Loucy (cell line): ENCODE measurements at regions not wholly inside any gene's neighbourhood (a gene's known extent, or its start where the extent isn't known, plus 50 kb on each side); places are given as distances from the start of the nearest gene placed in this dataset.

ENCODE experiments used
- H2AFZ ChIP-seq: fragments of 200-600 bp; sonication (generic); 2 replicates; pipeline ENCODE4 v1.6.0; 2016; ENCODE audit warnings: antibody characterized with exemption, mild to moderate bottlenecking, low read length, moderate library complexity
- H3F3A ChIP-seq: fragments of 200-600 bp; 2 replicates; pipeline ENCODE4 v1.6.0; 2016; ENCODE audit warnings: antibody characterized with exemption, low read depth, mild to moderate bottlenecking
- H3K27me3 ChIP-seq: fragments of 200-600 bp; sonication (generic); 2 replicates; pipeline ENCODE4 v1.6.1; 2014; ENCODE audit warnings: low read length, mild to moderate bottlenecking; ENCODE audit not compliant: insufficient read depth, poor library complexity, severe bottlenecking
- H3K36me3 ChIP-seq: fragments of 200-600 bp; sonication (generic); 2 replicates; pipeline ENCODE4 v1.6.1; 2016; ENCODE audit warnings: low read length; ENCODE audit not compliant: insufficient read depth
- H3K4me1 ChIP-seq: fragments of 200-600 bp; sonication (generic); 2 replicates; pipeline ENCODE4 v1.5.1; 2014; ENCODE audit warnings: low read length, mild to moderate bottlenecking; ENCODE audit not compliant: insufficient read depth, poor library complexity, severe bottlenecking
- H3K4me2 ChIP-seq: fragments of 200-600 bp; sonication (generic); 2 replicates; pipeline ENCODE4 v1.6.0; 2014; ENCODE audit warnings: antibody characterized with exemption, low read length, low read depth, mild to moderate bottlenecking; ENCODE audit not compliant: poor library complexity, severe bottlenecking
- H3K4me3 ChIP-seq: fragments of 200-600 bp; sonication (generic); 2 replicates; pipeline ENCODE4 v1.5.1; 2014; ENCODE audit warnings: low read length, mild to moderate bottlenecking, mixed read lengths; ENCODE audit not compliant: poor library complexity, severe bottlenecking
- H3K79me2 ChIP-seq: fragments of 200-600 bp; sonication (generic); 2 replicates; pipeline ENCODE4 v1.6.1; 2014; ENCODE audit warnings: low read length; ENCODE audit not compliant: insufficient read depth
- H3K9ac ChIP-seq: fragments of 200-600 bp; sonication (generic); 2 replicates; pipeline ENCODE4 v1.6.0; 2014; ENCODE audit warnings: mild to moderate bottlenecking, low read depth, low read length, moderate library complexity; ENCODE audit not compliant: poor library complexity, severe bottlenecking
- H3K9me2 ChIP-seq: fragments of 200-600 bp; sonication (generic); replicated peaks from 2 replicates; pipeline ENCODE4 v1.6.1; 2016; ENCODE audit warnings: low read depth, low read length, mixed read lengths
- H3K9me3 ChIP-seq: fragments of 200-600 bp; sonication (generic); 2 replicates; pipeline ENCODE4 v1.6.1; 2014; ENCODE audit warnings: mild to moderate bottlenecking, antibody characterized with exemption, low read length, low read depth; ENCODE audit not compliant: insufficient read depth
- H4K20me1 ChIP-seq: fragments of 200-600 bp; sonication (generic); 2 replicates; pipeline ENCODE4 v1.6.0; 2014; ENCODE audit warnings: antibody characterized with exemption, low read length, mild to moderate bottlenecking; ENCODE audit not compliant: insufficient read depth, poor library complexity, severe bottlenecking
- EZH2phosphoT487 ChIP-seq: fragments of 200-600 bp; IDR thresholded peaks from 2 replicates; pipeline ENCODE4 v1.6.1; 2018; ENCODE audit warnings: antibody characterized with exemption, mild to moderate bottlenecking, moderate library complexity, borderline replicate concordance
- TF ChIP-seq, protein P1 (sequence below): fragments of 200-600 bp; sonication (generic); conservative IDR thresholded peaks from 2 replicates; pipeline ENCODE4 v1.5.1; 2014; ENCODE audit warnings: mild to moderate bottlenecking, antibody characterized with exemption, low read length

DNA sequence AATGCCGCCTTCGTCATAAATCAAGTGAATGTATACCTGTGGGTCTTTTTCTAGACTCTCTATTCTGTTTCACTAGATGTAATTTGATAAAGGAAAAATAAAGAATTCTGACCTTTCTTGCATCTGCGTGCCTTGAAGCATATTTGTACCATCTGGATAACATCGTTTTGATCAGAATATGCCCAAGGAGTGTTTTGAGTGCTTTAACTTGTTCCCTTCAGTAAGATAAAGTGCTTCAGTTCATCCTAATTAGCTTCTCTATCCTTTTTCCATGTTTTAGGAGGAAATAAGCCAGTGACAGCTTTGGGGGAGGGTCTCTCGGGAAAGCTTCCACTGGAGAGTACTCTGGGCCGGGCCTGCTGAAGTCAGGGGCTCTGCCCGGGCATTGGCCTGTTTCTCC lies 113.5 kb upstream of the DAP start:
- H3K79me2 ChIP-seq: no peaks in the 10 kb centered on the region
- H2AFZ ChIP-seq: no peak overlapping the region
- H3K4me1 ChIP-seq: no peaks in the 10 kb centered on the region
- H3K36me3 ChIP-seq: no peaks in the 10 kb centered on the region
- no peaks in the 10 kb centered on the region for H3F3A ChIP-seq
- H3K4me3 ChIP-seq: no peak overlapping the region
- no peaks in the 10 kb centered on the region for H3K9me2 ChIP-seq
- no peaks in the 10 kb centered on the region for H3K27me3 ChIP-seq
- no peaks in the 10 kb centered on the region for H3K9me3 ChIP-seq
- no peak overlapping the region for H3K9ac ChIP-seq
- H3K4me2 ChIP-seq: no peak overlapping the region
- TF ChIP-seq, protein P1, sequence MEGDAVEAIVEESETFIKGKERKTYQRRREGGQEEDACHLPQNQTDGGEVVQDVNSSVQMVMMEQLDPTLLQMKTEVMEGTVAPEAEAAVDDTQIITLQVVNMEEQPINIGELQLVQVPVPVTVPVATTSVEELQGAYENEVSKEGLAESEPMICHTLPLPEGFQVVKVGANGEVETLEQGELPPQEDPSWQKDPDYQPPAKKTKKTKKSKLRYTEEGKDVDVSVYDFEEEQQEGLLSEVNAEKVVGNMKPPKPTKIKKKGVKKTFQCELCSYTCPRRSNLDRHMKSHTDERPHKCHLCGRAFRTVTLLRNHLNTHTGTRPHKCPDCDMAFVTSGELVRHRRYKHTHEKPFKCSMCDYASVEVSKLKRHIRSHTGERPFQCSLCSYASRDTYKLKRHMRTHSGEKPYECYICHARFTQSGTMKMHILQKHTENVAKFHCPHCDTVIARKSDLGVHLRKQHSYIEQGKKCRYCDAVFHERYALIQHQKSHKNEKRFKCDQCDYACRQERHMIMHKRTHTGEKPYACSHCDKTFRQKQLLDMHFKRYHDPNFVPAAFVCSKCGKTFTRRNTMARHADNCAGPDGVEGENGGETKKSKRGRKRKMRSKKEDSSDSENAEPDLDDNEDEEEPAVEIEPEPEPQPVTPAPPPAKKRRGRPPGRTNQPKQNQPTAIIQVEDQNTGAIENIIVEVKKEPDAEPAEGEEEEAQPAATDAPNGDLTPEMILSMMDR: no peak
- no peak for TF ChIP-seq EZH2phosphoT487
- no peaks in the 10 kb centered on the region for H4K20me1 ChIP-seq

DNA sequence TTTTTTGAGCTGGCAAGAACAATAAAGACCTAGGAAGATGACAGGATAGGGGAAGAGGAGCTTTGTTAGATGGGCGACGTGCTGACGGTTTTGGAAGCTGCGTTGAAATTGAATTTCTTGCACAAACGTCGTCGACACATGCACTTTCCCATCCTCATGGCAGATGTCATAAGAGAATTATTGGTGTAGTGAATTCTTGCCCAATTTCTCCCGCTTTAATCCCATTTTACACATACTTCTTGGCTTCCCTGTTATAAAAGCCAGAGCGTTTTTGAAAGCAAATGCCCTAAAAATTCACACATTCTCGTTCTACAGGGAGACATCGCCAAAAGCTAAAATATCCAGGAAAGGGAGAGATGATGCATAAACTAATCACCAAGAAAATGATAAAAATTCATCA lies 109.8 kb upstream of the DAP start:
- TF ChIP-seq, protein P1: no peak
- TF ChIP-seq EZH2phosphoT487: no peak
- Histone ChIP-seq H3K4me3 (no peak overlapping the region), H3K9me3 (no peaks in the 10 kb centered on the region)

DNA sequence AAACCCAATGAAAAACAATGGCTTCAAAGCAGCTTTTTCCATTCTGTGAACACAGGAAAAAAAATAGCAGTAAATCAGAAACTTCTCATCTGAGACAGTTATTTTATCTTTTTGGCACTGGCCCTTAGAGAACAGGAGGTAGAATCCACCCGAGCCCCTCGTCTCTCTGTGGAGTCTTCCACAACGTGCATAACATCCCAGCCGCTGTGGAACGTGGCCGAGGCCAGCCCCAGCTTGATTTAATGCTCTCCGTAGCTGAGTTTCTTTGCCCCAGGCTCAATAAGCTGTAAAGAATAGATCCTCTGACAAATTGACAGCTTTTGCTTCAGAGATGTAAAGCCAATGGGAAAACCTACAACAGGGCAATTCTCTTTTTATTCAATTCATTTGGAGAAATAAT lies 107.9 kb upstream of the DAP start:
- Histone ChIP-seq H3K36me3 (no peaks in the 10 kb centered on the region), H3K9ac (no peak overlapping the region), H3K4me3 (no peak overlapping the region), H3K9me3 (no peaks in the 10 kb centered on the region), H3F3A (no peaks in the 10 kb centered on the region), H3K4me2 (no peak overlapping the region), H3K79me2 (no peaks in the 10 kb centered on the region), H2AFZ (no peak overlapping the region), H3K4me1 (no peaks in the 10 kb centered on the region), H4K20me1 (no peaks in the 10 kb centered on the region), H3K9me2 (no peaks in the 10 kb centered on the region), H3K27me3 (no peaks in the 10 kb centered on the region)
- TF ChIP-seq, protein P1: no peak
- TF ChIP-seq EZH2phosphoT487: no peak

More for the DNA sequence above, 109.8 kb upstream of the DAP start:
- H3K36me3 ChIP-seq: no peaks in the 10 kb centered on the region
- H2AFZ ChIP-seq: no peak overlapping the region
- no peaks in the 10 kb centered on the region for H3K9me2 ChIP-seq
- no peak overlapping the region for H3K9ac ChIP-seq
- H3K27me3 ChIP-seq: no peaks in the 10 kb centered on the region
- no peaks in the 10 kb centered on the region for H4K20me1 ChIP-seq
- H3K4me1 ChIP-seq: no peaks in the 10 kb centered on the region
- no peaks in the 10 kb centered on the region for H3F3A ChIP-seq
- no peaks in the 10 kb centered on the region for H3K79me2 ChIP-seq
- no peak overlapping the region for H3K4me2 ChIP-seq
